ENCODE measurements at regions not wholly inside any gene's neighbourhood (a gene's known extent, or its start where the extent isn't known, plus 50 kb on each side); places are given as distances from the start of the nearest gene placed in this dataset.

- TF ChIP-seq CTCF (conservative IDR thresholded peaks at IDR 0.05; ENCODE audit: low read depth in 2 of 2) (no peak), POLR2AphosphoS5 (IDR thresholded peaks at IDR 0.05; ENCODE audit: low read depth) (no peak), JUNB (IDR thresholded peaks at IDR 0.05; ENCODE audit: unreplicated experiment) (no peak), EZH2phosphoT487 (IDR thresholded peaks at IDR 0.05; ENCODE audit: unreplicated experiment) (no peak), REST (IDR thresholded peaks at IDR 0.05; ENCODE audit: unreplicated experiment) (no peak), EZH2 (IDR thresholded peaks at IDR 0.05; ENCODE audit: low read depth, unreplicated experiment) (no peak)
These were observed 120.8 kb upstream of the DIO3 start for GRCh38 chr14:101440496-101440895.
